Pulmonary artery endothelial cell (primary cell): ENCODE measurements at regions not wholly inside any gene's neighbourhood (a gene's known extent, or its start where the extent isn't known, plus 50 kb on each side); places are given as distances from the start of the nearest gene placed in this dataset.

Experiments
- DNase-seq: peaks from one replicate; pipeline ENCODE4 v3.0.0-alpha.2; 2011; ENCODE audit warnings: low read depth, low spot score

DNA sequence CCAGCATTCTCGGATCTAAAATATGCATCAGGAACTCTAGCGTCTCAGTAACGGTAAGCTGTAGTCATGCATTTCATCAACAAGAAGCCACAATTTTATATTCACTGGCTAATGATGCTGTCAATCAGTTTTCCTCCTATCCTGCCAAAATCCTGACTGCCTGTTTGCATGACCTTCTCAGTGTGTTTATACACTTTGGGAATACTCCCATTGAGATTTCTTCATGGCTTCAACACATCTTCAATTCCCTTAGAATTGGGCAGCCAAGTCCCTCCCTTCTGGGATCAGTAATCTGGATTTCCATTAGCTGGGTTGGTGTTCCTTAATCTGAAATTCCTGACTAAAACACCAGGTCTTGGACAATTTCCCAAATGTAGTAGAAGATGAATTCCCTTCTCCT, 348.9 kb upstream of the DYNLRB2 start:
- no peak for DNase-seq

DNA sequence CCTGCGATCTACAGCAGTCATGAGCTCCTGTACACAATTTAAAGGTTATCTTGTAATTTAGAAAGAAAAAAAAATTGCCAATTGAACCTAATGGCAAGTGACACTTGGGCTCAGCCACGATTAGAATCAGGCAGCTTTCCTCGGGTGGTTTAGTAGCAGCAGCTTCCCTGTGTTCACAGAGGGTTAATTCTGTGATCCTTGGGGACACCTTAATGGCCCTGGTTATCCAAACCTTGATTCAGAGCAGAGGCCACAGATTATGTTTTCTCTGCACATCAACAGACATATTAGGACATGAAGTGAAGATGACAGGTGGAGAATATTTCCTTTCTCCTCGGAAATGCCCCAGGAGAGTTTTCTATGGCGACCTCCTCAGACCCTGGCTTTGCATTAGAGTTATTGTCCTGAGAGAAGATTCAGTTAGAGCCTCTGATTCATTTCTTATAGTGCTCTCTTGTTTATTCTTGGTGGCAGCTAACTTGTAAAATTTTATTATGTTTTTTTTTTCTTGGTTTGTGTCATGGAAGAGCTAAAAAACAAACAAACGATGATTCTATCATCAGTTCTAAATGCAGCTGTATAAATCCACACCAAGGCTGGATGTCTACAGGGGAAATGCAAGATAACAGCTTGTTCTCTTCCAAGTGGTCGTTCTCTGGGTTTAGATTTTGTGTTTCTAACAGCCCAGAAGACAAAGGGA, 351.2 kb upstream of the DYNLRB2 start:
- no peak for DNase-seq

DNA sequence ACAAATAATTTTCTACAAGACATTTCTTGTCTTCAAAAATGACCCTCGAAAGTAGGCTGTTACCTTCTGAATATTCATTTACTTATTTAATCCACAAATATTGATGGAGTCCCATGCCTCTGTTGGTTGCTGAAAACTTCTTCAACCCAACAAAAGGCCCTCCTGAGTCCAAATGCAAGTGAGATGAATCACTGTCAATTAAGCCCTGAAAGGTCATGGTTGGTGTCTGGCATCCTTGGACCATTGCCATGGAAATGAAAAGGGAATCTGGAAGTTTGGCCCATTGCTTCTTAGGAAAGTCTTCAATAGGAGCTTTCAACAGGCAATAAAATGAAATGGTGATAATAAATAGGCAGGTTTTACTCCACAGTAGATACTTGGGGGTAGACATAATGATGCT, 364.7 kb upstream of the DYNLRB2 start:
- no peak for DNase-seq

DNA sequence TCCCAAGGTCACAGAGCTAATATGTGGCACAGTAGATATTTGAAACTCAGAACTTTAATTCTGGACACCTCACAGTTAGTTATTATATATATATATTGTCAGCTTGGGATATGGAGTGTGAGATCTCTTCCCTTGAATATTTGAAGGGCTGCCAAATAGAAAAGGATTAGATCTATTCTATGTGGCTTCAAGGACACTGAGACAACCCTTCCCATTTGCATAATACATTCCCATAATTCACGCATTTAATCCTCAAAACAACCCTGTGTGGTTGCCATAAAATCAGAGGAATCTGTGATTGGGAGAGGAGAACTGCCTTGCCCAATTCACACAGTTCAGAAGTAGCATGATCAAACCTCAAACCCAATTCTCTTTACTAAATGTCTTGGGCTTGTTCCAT, 365.8 kb upstream of the DYNLRB2 start:
- no peak for DNase-seq

DNA sequence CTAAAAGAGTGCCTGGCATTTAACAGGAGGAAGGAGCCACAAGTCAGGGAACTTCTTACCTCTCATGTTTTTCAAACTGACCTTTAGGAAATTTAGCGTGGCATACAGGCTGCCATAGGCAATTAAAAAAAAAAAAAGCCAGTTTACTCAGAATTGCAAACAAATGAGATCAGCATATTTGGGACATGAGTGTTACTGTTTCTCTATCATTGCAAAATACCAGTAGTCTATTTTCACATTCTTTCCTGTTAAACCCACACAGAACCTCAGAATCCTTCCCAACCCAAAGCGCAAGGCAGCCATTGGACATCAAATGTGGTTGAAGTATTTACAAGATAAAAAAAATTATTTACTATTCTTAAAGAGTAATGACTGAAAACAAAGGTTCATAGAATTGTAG, 366.4 kb upstream of the DYNLRB2 start:
- no peak for DNase-seq

DNA sequence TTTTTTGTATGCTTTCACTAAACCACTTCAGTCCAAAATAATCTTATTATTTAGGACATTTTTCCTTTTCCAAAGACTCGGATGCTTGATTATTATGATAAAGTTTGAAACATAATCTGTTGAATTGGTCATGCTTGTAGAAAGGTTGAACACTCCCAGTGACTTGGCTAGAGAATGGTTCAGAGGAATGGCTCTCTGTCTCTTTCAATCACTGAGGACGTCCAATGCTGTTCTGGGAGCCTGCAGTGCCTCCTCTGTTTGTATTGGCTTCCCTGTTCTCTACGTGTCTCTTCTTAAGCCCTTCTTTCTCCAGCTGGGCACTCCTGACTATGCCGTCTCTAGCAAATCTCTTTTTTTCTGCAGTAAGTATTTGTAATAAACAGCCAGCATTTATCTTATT, 369.0 kb upstream of the DYNLRB2 start:
- DNase-seq = no peak

DNA sequence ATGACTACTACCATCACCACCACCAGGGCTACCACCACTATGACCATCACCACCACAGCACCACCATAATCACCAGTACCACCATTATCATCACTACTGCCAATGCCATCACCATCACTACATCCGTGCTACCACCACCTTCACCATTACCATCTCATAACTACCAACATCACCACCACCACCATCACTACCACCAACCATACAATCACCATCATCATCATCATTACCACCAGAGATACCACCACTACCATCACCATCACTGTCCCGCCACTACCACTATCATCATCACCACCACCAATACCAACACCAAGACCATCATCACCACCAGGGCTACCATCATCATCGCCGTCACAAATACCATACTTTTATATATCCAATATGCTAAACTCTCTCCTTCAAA, 369.6 kb upstream of the DYNLRB2 start:
- no peak for DNase-seq

DNA sequence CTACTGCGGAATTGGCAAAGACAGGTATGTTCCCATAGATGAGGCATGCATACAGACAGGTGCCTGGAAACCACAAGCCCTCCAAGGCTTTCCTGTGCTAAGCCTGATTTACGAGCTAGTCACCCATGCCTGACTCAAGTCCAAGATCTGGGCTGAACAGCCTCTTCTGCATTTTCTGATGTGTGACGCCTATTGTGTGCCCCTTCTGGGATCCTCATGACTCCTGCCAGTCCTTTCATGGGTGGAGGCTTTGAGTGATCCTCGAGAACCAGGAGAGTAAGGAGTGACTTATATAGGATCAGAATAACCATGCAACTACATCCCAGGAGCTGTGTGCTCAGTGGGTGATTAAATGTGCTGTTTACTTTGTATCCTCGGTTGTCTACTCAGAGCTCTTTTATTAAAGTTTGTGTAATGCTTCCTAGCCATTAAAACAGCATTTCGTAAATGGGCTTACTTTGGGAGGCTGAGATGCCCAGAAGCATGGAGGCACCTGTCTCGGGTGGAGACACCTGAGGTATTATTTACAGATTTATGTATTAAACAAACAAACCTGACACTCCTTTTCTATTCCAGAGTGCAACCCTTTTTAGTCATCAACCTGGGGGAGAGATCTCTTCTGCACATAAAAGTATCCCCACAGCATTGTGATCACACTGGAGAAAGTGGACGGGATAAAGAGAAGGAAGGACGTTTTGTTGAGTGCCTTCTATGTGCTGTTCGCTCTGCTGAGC, 373.0 kb upstream of the DYNLRB2 start:
- DNase-seq = no peak

DNA sequence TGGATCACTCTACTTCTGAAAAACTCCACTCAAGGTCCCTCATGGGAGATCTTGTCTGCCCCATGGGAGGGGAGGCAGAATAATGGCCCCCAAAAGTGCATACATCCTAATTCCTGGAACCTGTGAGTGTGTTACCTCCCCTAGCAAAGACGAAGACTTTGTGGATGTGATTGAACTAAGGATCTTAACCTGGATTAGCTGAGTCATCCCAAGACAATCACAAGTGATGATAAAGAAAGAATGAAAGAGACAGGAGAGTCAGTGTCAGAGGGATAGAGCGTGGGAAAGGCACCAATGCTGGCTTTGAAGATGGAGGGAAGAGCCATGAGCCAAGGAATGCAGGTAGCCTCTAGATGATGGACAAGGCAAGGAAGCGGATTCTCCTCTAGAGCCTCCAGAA, 374.7 kb upstream of the DYNLRB2 start:
- no peak for DNase-seq

DNA sequence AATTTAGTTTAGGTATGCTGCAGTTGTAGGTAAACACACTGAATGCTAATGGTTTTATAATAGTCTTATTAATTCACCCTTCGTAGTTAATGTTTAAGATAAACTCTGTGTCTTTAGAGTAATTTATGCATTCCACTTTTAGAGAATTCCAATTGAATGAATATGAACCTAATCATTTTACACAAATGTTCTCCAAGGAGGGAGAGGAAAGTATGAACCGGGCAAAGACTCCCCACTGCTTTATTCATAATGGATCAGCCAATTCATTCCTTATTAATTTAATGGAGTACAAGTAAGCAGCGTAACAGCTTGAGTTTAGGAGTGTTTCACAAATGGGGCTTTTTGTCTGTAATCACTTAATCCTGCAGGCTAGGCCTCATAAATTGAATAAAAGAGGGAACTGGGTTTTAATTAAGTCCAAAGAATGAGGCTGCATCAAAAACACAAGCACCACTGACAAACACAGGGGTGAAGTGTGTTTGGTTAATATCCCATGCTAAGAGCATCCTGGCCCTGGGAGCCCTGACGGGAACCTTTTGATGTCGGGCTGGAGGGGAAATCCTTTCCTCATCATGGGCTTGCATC, 375.7 kb upstream of the DYNLRB2 start:
- DNase-seq = no peak

DNA sequence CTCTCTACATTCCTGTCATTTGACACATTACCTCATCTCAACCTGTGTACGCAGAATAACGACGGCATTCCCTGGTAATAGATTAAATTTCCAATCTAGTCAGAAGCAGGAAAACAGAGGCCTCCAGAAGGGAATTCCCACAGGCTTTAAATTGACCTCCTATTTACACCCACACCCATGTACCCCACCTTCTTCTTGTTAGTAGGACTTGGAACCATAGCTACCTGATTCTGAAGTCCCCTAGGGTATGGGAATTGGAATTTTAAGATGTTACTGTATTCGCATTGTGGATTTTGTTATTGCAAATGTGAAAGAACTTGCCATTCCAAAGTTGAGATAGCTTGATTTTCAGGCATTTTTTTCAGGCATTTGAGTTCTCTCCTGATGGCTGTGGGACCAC, 377.5 kb upstream of the DYNLRB2 start:
- no peak for DNase-seq

DNA sequence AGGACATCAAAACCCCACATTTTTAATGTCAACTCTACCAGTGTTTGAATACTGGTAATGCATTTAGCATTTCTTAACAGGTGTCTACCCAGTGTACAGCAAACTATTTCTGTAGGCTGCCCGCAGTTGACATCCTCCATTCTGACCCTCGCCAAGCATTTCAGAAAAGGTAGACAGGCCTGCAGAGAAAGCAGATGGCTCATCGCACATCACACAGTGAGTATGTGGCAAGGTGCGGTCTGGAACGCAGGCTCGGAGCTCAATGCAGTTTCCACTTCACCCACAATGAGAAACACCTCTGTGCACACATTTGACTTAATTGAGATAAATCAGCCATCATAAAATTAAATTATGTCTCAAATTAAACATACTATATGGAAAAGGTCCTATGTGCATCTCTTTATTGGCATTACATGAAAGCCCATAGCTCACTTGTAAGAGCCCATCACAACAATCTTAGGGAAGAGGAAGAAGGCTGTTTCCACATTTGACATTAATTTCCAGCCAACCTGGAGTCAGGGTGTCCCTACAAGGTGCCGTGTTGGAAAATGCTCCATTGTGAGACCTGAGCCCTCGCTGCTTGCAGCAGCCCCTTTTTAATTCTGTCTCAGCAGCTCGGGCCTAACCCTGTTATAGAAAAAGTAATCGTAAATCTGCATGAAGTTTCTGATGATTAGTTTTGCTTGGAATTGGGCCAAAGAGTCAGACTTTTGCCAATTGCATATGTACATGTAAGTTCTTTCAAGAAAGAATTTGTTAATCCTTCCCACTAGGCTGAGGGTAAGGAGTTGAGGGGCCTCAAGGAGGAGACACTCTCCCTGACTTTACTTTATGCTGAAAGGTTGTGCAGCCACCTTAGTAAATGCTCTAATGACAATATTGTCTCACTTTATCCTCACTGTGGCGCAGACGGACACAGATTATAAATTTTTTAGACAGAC, 378.7 kb upstream of the DYNLRB2 start:
- DNase-seq = no peak

DNA sequence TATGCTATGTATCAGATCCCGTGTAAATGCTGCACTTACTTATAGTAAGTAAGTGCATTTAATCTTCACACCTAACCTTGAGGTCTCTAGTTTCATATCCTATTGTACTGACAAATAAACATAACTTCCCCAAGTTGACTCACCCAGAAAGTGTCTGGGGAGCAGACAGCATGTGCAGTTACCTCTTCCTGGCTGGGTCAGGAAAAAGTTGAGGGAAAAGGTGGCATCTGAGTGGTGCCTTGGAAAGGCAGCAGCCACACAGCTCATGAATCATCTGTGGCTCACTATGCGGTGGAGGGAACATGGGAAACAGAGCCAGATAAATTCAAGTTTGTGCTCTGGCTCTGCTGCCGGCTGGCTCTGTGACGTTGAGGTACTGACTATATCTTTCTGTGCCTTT, 382.0 kb upstream of the DYNLRB2 start:
- DNase-seq = no peak

DNA sequence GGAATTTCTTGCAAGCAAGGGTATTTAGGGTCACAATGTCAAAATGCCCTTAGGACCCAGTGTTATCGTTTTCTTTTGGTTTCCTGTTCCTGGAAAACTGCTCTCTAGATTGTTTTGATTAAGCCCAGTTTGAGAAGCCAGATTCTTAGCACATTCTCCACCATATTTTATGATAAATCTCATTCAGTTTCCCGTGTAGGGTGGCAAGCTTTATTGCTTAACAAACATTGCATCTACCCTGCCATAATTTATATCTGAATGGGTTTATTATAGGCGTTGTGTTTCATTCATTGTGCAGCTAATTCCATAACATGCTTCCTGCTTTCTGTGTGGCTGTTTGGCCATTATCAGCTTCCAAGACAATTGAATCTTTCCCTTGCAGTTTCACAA, 389.1 kb upstream of the DYNLRB2 start:
- no peak for DNase-seq

DNA sequence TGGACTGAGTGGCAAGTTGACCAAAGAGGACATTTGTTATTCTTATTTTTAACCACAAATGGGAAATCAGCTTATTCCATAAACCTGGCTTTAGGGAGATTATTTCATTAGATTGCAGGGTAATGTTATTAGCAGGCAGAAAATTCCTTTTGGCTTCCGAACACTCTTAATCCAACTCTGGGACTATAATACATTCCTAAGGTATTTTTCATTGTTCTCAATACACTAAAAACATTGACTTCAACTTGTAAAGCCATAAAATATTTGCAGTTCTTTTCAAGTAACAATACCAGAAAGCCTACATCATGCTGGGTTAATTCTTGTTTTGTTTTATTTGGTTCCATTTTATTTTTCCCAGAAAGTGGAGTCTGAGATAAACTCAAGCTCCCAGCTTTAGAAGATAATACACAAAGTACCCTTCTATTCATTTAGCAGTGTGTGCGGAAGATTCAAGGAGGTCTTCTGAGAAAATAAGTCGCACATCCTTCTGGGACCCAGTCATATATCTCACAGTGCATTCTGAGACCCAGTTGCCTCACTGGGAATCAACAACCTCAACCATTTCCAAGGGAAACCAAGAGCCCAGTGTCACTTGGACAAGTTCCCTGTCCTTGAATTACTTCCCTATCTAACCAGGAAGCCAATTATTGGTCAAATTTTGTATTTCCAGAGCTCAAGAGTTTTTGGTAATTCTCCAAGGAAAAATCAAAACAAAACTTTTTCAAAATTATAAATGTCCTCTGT, 389.6 kb upstream of the DYNLRB2 start:
- no peak for DNase-seq

DNA sequence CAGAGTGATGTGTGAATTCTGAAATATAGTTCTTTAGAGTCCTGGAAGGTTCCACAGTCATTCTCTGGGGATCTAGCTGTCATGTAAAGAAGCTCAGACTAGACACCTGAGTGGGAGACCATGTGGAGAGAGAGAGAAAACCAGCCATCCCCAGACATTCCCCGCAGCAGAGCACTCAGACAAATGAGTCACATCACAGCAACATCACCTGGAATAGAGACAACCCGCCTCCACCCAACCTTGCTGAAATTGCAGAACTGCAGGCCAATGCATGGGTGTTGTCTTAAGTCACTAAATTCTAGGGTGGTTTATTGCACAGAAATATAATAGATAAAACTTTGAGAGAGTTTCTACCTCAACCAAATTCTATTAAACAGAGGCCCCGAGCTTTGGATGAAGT, 392.0 kb upstream of the DYNLRB2 start:
- no peak for DNase-seq

DNA sequence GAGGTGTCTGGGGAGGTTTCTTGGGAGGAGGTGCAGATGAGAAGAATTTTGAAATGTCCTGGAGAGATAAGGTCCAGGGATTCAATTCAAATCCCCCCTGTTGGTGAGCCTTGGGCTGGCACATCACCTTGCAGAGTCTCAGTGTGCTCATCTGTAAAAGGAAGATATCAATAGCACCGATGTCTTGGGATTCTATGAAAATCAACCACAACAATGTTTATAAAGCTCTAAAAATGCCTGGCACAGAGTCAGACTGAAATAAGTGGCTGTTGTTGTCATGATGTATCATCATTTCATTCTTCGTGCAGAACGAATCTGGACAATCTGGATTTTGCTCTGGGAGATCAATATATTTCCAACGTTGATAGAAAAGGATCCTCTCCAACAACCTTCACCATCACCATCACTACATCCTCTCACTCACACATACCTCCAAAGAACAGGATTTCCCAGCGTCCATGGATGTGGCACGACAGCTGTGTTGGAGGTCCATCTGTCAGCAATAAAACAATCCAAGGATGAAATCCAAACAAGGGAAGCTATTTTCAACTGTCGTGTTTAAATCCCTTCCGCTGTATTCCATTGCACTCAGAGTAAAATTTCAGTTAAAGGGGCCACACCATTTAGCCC, 393.7 kb upstream of the DYNLRB2 start:
- DNase-seq = no peak

DNA sequence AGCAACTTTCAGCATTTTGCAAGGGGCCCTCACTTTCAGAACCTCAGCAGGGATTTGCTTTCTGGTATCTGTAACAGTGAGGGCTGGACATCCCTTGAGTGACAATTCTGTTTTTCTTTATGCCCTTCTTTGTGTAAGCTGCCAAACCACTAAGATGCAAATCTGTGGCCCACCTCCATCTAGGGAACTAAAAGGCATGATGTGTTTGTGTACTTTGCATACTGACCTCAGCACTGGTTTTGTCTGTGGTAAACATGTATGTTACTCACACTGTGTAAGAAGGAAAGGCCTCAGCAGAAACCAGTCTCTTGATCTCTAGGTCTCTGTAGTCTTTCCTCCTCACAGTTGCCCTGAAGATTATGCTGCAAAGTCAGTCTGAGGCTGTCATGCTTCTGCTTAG, 396.6 kb upstream of the DYNLRB2 start:
- DNase-seq = no peak

DNA sequence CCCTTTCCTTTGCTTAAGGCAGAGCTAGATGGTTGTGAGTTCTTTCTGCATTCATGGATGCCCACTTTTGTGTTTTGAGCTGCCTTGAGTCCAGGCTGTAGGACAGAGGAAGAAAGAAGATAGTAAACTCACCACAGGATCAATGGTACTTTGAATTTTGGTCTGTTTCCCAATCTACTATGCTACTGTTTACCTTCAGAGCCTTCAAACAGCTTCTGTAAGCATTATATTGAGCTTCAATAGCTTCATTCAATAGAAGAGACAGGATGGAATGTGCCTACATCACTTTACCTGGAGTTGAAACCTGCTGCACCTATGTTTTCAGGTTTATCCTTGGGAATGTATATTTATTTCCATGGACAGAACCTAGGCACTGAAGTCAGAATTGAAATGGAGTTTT, 397.9 kb upstream of the DYNLRB2 start:
- no peak for DNase-seq

DNA sequence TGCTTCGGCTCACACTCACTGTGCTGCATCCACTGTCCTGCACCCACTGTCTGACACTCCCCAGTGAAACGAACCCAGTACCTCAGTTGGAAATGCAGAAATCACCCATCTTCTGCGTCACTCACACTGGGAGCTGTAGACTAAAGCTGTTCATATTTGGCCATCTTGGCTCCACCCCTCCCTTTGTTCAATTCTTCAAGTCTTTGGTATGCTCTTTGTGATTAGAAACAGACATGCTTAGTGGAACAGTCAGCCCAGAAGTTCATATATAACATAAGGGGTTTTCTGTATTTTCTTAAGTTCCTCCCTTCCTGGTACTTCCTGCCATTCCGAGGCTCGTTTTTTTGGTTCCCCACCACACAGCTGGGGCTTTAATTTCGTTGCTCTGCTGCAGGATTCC, 398.5 kb upstream of the DYNLRB2 start:
- DNase-seq = no peak

DNA sequence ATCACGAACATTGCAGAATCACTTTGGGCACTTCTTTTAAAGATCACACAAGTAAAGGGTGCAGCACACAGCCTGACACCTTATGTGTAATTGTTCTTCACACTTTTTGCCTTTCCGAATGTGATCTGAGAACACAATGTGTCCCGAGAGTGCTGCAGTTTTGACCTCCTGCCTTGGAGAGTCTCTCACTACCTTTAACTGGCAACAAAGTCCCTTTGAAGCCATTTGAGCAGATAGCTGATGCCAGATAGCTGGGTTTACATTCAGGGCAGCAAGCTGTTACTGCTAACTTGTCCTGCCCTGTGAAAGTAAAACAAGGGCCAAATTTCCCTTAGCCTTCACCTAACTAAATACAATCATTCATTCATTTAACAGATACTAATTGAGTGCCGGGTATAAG, 411.0 kb upstream of the DYNLRB2 start:
- no peak for DNase-seq
